Suprapubic skin (tissue), 4 donors: ENCODE measurements at regions not wholly inside any gene's neighbourhood (a gene's known extent, or its start where the extent isn't known, plus 50 kb on each side); places are given as distances from the start of the nearest gene placed in this dataset.

ENCODE experiments used
- CTCF ChIP-seq, 2 donors: fragments of 200-600 bp in 1 of 2; fragments of 450-650 bp in 1 of 2; sonication (generic) in 1 of 2; IDR thresholded peaks; one replicate each; pipeline ENCODE4 v1.5.1; 2016 to 2019; ENCODE audit warnings: antibody characterized with exemption in 2 of 2, mild to moderate bottlenecking in 1 of 2, moderate library complexity in 1 of 2
- EP300 ChIP-seq: sonication (generic); formaldehyde crosslinking; IDR thresholded peaks from one replicate; pipeline ENCODE4 v1.6.1; 2017; ENCODE audit warnings: antibody characterized with exemption
- POLR2A ChIP-seq, 2 donors: fragments of 450-650 bp; IDR thresholded peaks; one replicate each; pipeline ENCODE4 v1.6.1; 2017; ENCODE audit warnings: antibody characterized with exemption in 2 of 2, mild to moderate bottlenecking in 2 of 2, moderate library complexity in 2 of 2
- POLR2AphosphoS5 ChIP-seq, 3 donors: sonication (generic); formaldehyde crosslinking; IDR thresholded peaks; one replicate each; pipeline ENCODE4 v1.6.1; 2017; ENCODE audit warnings: antibody characterized with exemption in 3 of 3

GRCh38 chrX:99383786-99384185 is 1026.3 kb downstream of the PCDH19 start:
- TF ChIP-seq CTCF (IDR thresholded peaks at IDR 0.05) (no peak), EP300 (no peak), POLR2AphosphoS5 (IDR thresholded peaks at IDR 0.05) (no peak), POLR2A (IDR thresholded peaks at IDR 0.05) (no peak)
